ENCODE measurements at regions not wholly inside any gene's neighbourhood (a gene's known extent, or its start where the extent isn't known, plus 50 kb on each side); places are given as distances from the start of the nearest gene placed in this dataset.

- DNase-seq (ENCODE audit: low spot score), result no peak
- Histone ChIP-seq H3K36me3 (no peaks in the 10 kb centered on the region), H3K27me3 (no peaks in the 10 kb centered on the region), H3K9me3 (peaks cover 0 to 13% of the 10 kb centered on the region in 2 donors), H3K4me1 (no peaks in the 10 kb centered on the region), H3K4me3 (no peak overlapping the region), H3K27ac (no peak overlapping the region)
- no peak for TF ChIP-seq CTCF (IDR thresholded peaks at IDR 0.05)
Observed at GRCh38 chr14:101151927-101152305, 248.4 kb upstream of the RTL1 start.

GRCh38 chr14:101152855-101153254 is 249.3 kb upstream of the RTL1 start:
- Histone ChIP-seq H3K9me3 (peaks cover 0 to 5% of the 10 kb centered on the region in 2 donors), H3K4me1 (no peaks in the 10 kb centered on the region), H3K27me3 (no peaks in the 10 kb centered on the region), H3K36me3 (no peaks in the 10 kb centered on the region), H3K4me3 (no peak overlapping the region), H3K27ac (no peak overlapping the region)
- no peak for DNase-seq (ENCODE audit: low spot score)
- TF ChIP-seq CTCF (IDR thresholded peaks at IDR 0.05), result no peak

- Histone ChIP-seq H3K4me3 (no peak overlapping the region), H3K4me1 (no peaks in the 10 kb centered on the region), H3K27ac (no peak overlapping the region), H3K9me3 (no peaks in the 10 kb centered on the region), H3K27me3 (no peaks in the 10 kb centered on the region), H3K36me3 (no peaks in the 10 kb centered on the region)
- DNase-seq (ENCODE audit: low spot score), result no peak
- TF ChIP-seq CTCF (IDR thresholded peaks at IDR 0.05), result no peak
Observed at GRCh38 chr14:101153691-101154090, 250.2 kb upstream of the RTL1 start.

GRCh38 chr14:101155575-101155974 is 252.1 kb upstream of the RTL1 start:
- H3K4me3 ChIP-seq, result no peak overlapping the region
- DNase-seq (ENCODE audit: low spot score), result no peak
- H3K36me3 ChIP-seq, result no peaks in the 10 kb centered on the region
- H3K27me3 ChIP-seq, result no peaks in the 10 kb centered on the region
- no peaks in the 10 kb centered on the region for H3K9me3 ChIP-seq
- H3K27ac ChIP-seq, result no peak overlapping the region
- TF ChIP-seq CTCF (IDR thresholded peaks at IDR 0.05), result no peak
- no peaks in the 10 kb centered on the region for H3K4me1 ChIP-seq

- no peak for DNase-seq (ENCODE audit: low spot score)
- H3K27ac ChIP-seq, result no peak overlapping the region
- no peak for TF ChIP-seq CTCF (IDR thresholded peaks at IDR 0.05)
- H3K36me3 ChIP-seq, result no peaks in the 10 kb centered on the region
- no peaks in the 10 kb centered on the region for H3K27me3 ChIP-seq
- no peak overlapping the region for H3K4me3 ChIP-seq
- H3K4me1 ChIP-seq, result no peaks in the 10 kb centered on the region
- H3K9me3 ChIP-seq, result peaks cover 0 to 36% of the 10 kb centered on the region in 2 donors
Observed at GRCh38 chr14:101167428-101167827, 263.9 kb upstream of the RTL1 start.

- no peaks in the 10 kb centered on the region for H3K4me1 ChIP-seq
- no peak for DNase-seq (ENCODE audit: low spot score)
- peaks cover 0 to 39% of the 10 kb centered on the region in 2 donors for H3K9me3 ChIP-seq
- H3K27ac ChIP-seq, result no peak overlapping the region
- no peak for TF ChIP-seq CTCF (IDR thresholded peaks at IDR 0.05)
- no peaks in the 10 kb centered on the region for H3K27me3 ChIP-seq
- H3K4me3 ChIP-seq, result no peak overlapping the region
- H3K36me3 ChIP-seq, result no peaks in the 10 kb centered on the region
Observed at GRCh38 chr14:101169267-101169666, 265.7 kb upstream of the RTL1 start.

Data from right atrium auricular region (tissue), 2 donors.